ENCODE measurements at regions not wholly inside any gene's neighbourhood (a gene's known extent, or its start where the extent isn't known, plus 50 kb on each side); places are given as distances from the start of the nearest gene placed in this dataset.
"Not testable (repeated sequence)": the region's sequence is repeated elsewhere in the genome, so short reads cannot be mapped to it uniquely, and the experiment has no call there.

GRCh38 chrX:33949300-33949699 lies 182.8 kb downstream of the FAM47A start:
- no peak for DNase-seq (ENCODE audit: low spot score)
- no peak for TF ChIP-seq CTCF (IDR thresholded peaks at IDR 0.05; ENCODE audit: borderline replicate concordance, control extremely low read depth, extremely low read depth, insufficient read depth, missing control alignments)
- in situ Hi-C loops (cut with MboI; ENCODE audit: low sequenced_read_pairs, unreplicated experiment), result no loop called here

DNA sequence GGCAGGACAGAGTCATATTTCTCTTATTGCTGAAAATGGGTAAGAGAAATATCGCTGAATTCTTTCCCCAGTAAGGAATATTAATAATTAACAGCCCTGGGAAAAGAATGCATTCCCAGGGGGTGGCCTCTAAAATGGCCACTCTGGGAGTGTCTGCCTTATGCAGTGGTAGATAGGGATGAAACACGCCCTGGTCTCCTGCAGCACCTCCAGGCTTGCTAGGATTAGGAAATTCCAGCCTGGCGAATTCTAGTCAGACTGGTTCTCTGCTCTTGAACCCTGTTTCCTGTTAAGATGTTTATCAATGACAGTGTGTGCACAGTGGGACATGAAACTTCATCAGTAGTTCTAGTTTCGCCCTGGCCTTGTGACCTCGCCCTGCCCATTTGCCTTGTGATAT lies 205.9 kb downstream of the FAM47A start:
- in situ Hi-C loops (cut with MboI; ENCODE audit: low sequenced_read_pairs, unreplicated experiment); DNase-seq (ENCODE audit: low spot score): not testable (repeated sequence)

DNA sequence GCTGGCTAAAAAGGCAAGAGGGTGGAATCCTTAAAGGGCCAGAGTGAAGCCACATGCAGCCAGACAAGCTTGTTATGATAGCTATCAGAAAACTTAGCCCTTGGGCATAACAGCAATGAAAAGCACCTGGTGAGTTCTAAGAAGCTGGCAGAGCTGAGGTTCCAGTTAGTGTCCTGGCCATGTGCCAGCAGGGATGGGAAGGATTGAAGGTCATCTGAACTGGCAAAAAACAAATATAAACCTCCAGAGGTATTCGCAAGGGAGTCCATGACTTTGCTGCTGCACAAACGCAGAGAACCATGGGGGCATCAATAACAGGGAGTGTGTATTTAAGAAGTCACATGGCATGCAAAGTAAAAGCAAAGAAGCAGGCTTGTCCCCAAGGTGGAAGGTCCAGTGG lies 208.9 kb downstream of the FAM47A start:
- in situ Hi-C loops (cut with MboI; ENCODE audit: low sequenced_read_pairs, unreplicated experiment), result no loop called here

GRCh38 chrX:33909836-33910235 lies 222.3 kb downstream of the FAM47A start:
- no peak for DNase-seq (ENCODE audit: low spot score)
- in situ Hi-C loops (cut with MboI; ENCODE audit: low sequenced_read_pairs, unreplicated experiment), result no loop called here
- TF ChIP-seq CTCF (IDR thresholded peaks at IDR 0.05; ENCODE audit: borderline replicate concordance, control extremely low read depth, extremely low read depth, insufficient read depth, missing control alignments), result no peak

More for the DNA sequence above, 208.9 kb downstream of the FAM47A start:
- TF ChIP-seq CTCF (IDR thresholded peaks at IDR 0.05; ENCODE audit: borderline replicate concordance, control extremely low read depth, extremely low read depth, insufficient read depth, missing control alignments), result no peak
- DNase-seq (ENCODE audit: low spot score), result no peak

DNA sequence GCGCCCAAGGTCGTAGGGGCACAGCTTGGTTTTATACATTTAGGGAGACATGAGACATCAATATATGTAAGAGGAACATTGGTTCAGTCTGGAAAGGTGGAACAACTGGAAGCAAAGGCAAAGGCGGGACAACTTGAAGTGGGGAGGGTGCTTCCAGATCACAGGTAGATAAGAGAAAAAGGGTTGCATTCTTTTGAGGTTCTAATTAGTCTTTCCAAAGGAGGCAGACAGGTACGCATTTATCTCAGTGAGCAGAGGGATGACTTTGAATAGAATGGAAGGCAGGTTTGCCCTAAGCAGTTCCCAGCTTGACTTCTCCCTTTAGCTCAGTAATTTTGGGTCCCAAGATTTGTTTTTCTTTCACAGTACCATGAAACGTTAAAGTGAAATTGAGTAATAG lies 223.2 kb downstream of the FAM47A start:
- TF ChIP-seq CTCF (IDR thresholded peaks at IDR 0.05; ENCODE audit: borderline replicate concordance, control extremely low read depth, extremely low read depth, insufficient read depth, missing control alignments), result no peak
- DNase-seq (ENCODE audit: low spot score), result no peak
- in situ Hi-C loops (cut with MboI; ENCODE audit: low sequenced_read_pairs, unreplicated experiment), result no loop called here

GRCh38 chrX:33908074-33908473 lies 224.0 kb downstream of the FAM47A start:
- no peak for TF ChIP-seq CTCF (IDR thresholded peaks at IDR 0.05; ENCODE audit: borderline replicate concordance, control extremely low read depth, extremely low read depth, insufficient read depth, missing control alignments)
- in situ Hi-C loops (cut with MboI; ENCODE audit: low sequenced_read_pairs, unreplicated experiment), result no loop called here

DNA sequence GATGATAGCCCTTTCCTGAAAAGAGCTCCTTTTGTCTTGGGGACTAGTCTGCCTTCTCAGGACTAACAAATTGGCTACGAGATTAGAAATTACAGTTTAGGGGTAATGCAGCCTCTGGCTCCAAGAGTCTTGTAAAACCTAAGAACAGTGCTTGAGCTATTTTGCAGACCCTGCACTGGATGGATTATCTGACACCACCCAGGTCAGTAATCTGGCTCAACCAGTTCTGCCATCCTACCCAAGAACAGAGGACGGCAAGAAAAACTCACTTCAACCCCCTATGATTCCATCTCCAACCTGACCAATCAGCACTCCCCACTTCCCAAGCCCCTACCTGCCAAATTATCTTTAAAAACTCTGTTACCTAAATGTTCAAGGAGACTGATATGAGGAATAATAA lies 225.1 kb downstream of the FAM47A start:
- in situ Hi-C loops (cut with MboI; ENCODE audit: low sequenced_read_pairs, unreplicated experiment), result no loop called here
- TF ChIP-seq CTCF (IDR thresholded peaks at IDR 0.05; ENCODE audit: borderline replicate concordance, control extremely low read depth, extremely low read depth, insufficient read depth, missing control alignments), result no peak
- DNase-seq (ENCODE audit: low spot score), result no peak

More at GRCh38 chrX:33908074-33908473, 224.0 kb downstream of the FAM47A start:
- DNase-seq (ENCODE audit: low spot score), result no peak

All from GM13976 (cell line).